ENCODE measurements at regions not wholly inside any gene's neighbourhood (a gene's known extent, or its start where the extent isn't known, plus 50 kb on each side); places are given as distances from the start of the nearest gene placed in this dataset.

- TF ChIP-seq, protein P1, sequence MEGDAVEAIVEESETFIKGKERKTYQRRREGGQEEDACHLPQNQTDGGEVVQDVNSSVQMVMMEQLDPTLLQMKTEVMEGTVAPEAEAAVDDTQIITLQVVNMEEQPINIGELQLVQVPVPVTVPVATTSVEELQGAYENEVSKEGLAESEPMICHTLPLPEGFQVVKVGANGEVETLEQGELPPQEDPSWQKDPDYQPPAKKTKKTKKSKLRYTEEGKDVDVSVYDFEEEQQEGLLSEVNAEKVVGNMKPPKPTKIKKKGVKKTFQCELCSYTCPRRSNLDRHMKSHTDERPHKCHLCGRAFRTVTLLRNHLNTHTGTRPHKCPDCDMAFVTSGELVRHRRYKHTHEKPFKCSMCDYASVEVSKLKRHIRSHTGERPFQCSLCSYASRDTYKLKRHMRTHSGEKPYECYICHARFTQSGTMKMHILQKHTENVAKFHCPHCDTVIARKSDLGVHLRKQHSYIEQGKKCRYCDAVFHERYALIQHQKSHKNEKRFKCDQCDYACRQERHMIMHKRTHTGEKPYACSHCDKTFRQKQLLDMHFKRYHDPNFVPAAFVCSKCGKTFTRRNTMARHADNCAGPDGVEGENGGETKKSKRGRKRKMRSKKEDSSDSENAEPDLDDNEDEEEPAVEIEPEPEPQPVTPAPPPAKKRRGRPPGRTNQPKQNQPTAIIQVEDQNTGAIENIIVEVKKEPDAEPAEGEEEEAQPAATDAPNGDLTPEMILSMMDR (IDR thresholded peaks at IDR 0.05) = no peak
- TF ChIP-seq POLR2AphosphoS5 (IDR thresholded peaks at IDR 0.05) = no peak
Observed at GRCh38 chr17:73851921-73852320, 207.7 kb upstream of the SDK2 start.
